ENCODE measurements at regions not wholly inside any gene's neighbourhood (a gene's known extent, or its start where the extent isn't known, plus 50 kb on each side); places are given as distances from the start of the nearest gene placed in this dataset.

- TF ChIP-seq CTCF (IDR thresholded peaks at IDR 0.05) (no peak), POLR2AphosphoS5 (IDR thresholded peaks at IDR 0.05) (no peak), POLR2A (IDR thresholded peaks at IDR 0.05) (no peak), EP300 (IDR thresholded peaks at IDR 0.05) (no peak)
Observed at GRCh38 chr9:115482747-115483146, 364.8 kb upstream of the TNC start.

GRCh38 chr9:115492869-115493268, 374.9 kb upstream of the TNC start:
- Histone ChIP-seq H3K27ac (no peak overlapping the region), H3K4me1 (no peaks in the 10 kb centered on the region), H3K4me3 (no peak overlapping the region), H3K27me3 (no peaks in the 10 kb centered on the region), H3K9me3 (no peaks in the 10 kb centered on the region), H3K36me3 (no peaks in the 10 kb centered on the region)
- DNase-seq (no peak), ATAC-seq (ENCODE audit: low FRiP score in 2 of 2) (no peak)
- no peak for TF ChIP-seq CTCF (IDR thresholded peaks at IDR 0.05)
- TF ChIP-seq POLR2A (IDR thresholded peaks at IDR 0.05) = no peak
- no peak for TF ChIP-seq POLR2AphosphoS5 (IDR thresholded peaks at IDR 0.05)
- no peak for TF ChIP-seq EP300 (IDR thresholded peaks at IDR 0.05)

More at GRCh38 chr9:115482747-115483146, 364.8 kb upstream of the TNC start:
- no peaks in the 10 kb centered on the region for H3K4me1 ChIP-seq
- H3K36me3 ChIP-seq = no peaks in the 10 kb centered on the region
- DNase-seq (no peak), ATAC-seq (ENCODE audit: low FRiP score in 2 of 2) (no peak)
- 92 to 94% methylated on average over 3 of the region's 3 CpGs for WGBS, 2 donors
- H3K9me3 ChIP-seq = no peaks in the 10 kb centered on the region
- H3K27ac ChIP-seq = no peak overlapping the region
- H3K27me3 ChIP-seq = no peaks in the 10 kb centered on the region
- no peak overlapping the region for H3K4me3 ChIP-seq

GRCh38 chr9:115494393-115494792, 376.4 kb upstream of the TNC start:
- Histone ChIP-seq H3K9me3 (no peaks in the 10 kb centered on the region), H3K4me1 (no peaks in the 10 kb centered on the region), H3K27me3 (no peaks in the 10 kb centered on the region), H3K27ac (no peak overlapping the region), H3K36me3 (no peaks in the 10 kb centered on the region), H3K4me3 (no peak overlapping the region)
- no peak for ATAC-seq (ENCODE audit: low FRiP score in 2 of 2)
- no peak for DNase-seq
- TF ChIP-seq EP300 (IDR thresholded peaks at IDR 0.05) (no peak), CTCF (IDR thresholded peaks at IDR 0.05) (no peak), POLR2A (IDR thresholded peaks at IDR 0.05) (no peak), POLR2AphosphoS5 (IDR thresholded peaks at IDR 0.05) (no peak)
- whole genome bisulfite sequencing, 2 donors = 30 to 76% methylated on average over 1 of the region's 1 CpG

GRCh38 chr9:115495052-115495635, 377.2 kb upstream of the TNC start:
- H3K4me1 ChIP-seq = no peaks in the 10 kb centered on the region
- no peaks in the 10 kb centered on the region for H3K36me3 ChIP-seq
- DNase-seq (no peak), ATAC-seq (ENCODE audit: low FRiP score in 2 of 2) (no peak)
- no peak overlapping the region for H3K27ac ChIP-seq
- WGBS, 2 donors = 20 to 24% methylated on average over 5 to 6 of the region's 6 CpGs
- H3K27me3 ChIP-seq = no peaks in the 10 kb centered on the region
- TF ChIP-seq CTCF (IDR thresholded peaks at IDR 0.05) (no peak), EP300 (IDR thresholded peaks at IDR 0.05) (no peak), POLR2AphosphoS5 (IDR thresholded peaks at IDR 0.05) (no peak), POLR2A (IDR thresholded peaks at IDR 0.05) (no peak)
- no peaks in the 10 kb centered on the region for H3K9me3 ChIP-seq
- no peak overlapping the region for H3K4me3 ChIP-seq

- Histone ChIP-seq H3K4me3 (no peak overlapping the region), H3K27ac (no peak overlapping the region), H3K36me3 (no peaks in the 10 kb centered on the region), H3K9me3 (no peaks in the 10 kb centered on the region), H3K27me3 (no peaks in the 10 kb centered on the region), H3K4me1 (no peaks in the 10 kb centered on the region)
- ATAC-seq (ENCODE audit: low FRiP score in 2 of 2) (no peak), DNase-seq (no peak)
- TF ChIP-seq EP300 (IDR thresholded peaks at IDR 0.05) (no peak), POLR2A (IDR thresholded peaks at IDR 0.05) (no peak), CTCF (IDR thresholded peaks at IDR 0.05) (no peak), POLR2AphosphoS5 (IDR thresholded peaks at IDR 0.05) (no peak)
Observed at GRCh38 chr9:115495836-115496235, 377.9 kb upstream of the TNC start.

All from upper lobe of left lung (tissue), 6 donors.